Kasumi-1 (cell line): ENCODE measurements at regions not wholly inside any gene's neighbourhood (a gene's known extent, or its start where the extent isn't known, plus 50 kb on each side); places are given as distances from the start of the nearest gene placed in this dataset.

Experiments
- DNase-seq, 2 experiments: peaks; one replicate each; lab custom pipeline; 2025; lab: John Stamatoyannopoulos, UW

- no peak for DNase-seq
Observed at GRCh38 chr21:26224366-26224765, 53.8 kb upstream of the APP start.
